IgD-negative memory B cell (primary cell): ENCODE measurements at regions not wholly inside any gene's neighbourhood (a gene's known extent, or its start where the extent isn't known, plus 50 kb on each side); places are given as distances from the start of the nearest gene placed in this dataset.

Source experiments
- H3K27ac Mint-ChIP-seq, 3 donors: one replicate each; pipeline ENCODE4 v1.8.0; 2020 to 2022; ENCODE audit warnings: mild to moderate bottlenecking in 3 of 3, mixed read lengths in 3 of 3, moderate library complexity in 1 of 3
- H3K27me3 Mint-ChIP-seq: one replicate; pipeline ENCODE4 v1.8.0; 2021; ENCODE audit warnings: mixed read lengths
- H3K36me3 Mint-ChIP-seq: one replicate; pipeline ENCODE4 v1.8.0; 2020; ENCODE audit warnings: mild to moderate bottlenecking, mixed read lengths
- H3K4me1 Mint-ChIP-seq, 3 donors: one replicate each; pipeline ENCODE4 v1.8.0; 2020 to 2022; ENCODE audit warnings: mixed read lengths in 3 of 3, mild to moderate bottlenecking in 1 of 3
- H3K4me3 Mint-ChIP-seq, 4 donors: one replicate each; pipeline ENCODE4 v1.8.0; 2020 to 2022; ENCODE audit warnings: mild to moderate bottlenecking in 4 of 4, mixed read lengths in 4 of 4, moderate library complexity in 3 of 4
- H3K9me3 Mint-ChIP-seq, 3 donors: one replicate each; pipeline ENCODE4 v1.8.0; 2020 to 2021; ENCODE audit warnings: mixed read lengths in 3 of 3, mild to moderate bottlenecking in 1 of 3

- Mint-ChIP-seq H3K27ac (no peak overlapping the region), H3K9me3 (peaks cover 0 to 4% (median 0%) of the 10 kb centered on the region in 3 donors), H3K4me1 (no peaks in the 10 kb centered on the region), H3K27me3 (no peaks in the 10 kb centered on the region), H3K4me3 (no peak overlapping the region), H3K36me3 (no peaks in the 10 kb centered on the region)
Observed at GRCh38 chr3:36297195-36297594, 83.1 kb upstream of the STAC start.

- Mint-ChIP-seq H3K36me3 (no peaks in the 10 kb centered on the region), H3K27me3 (no peaks in the 10 kb centered on the region), H3K27ac (no peak overlapping the region), H3K9me3 (peaks cover 0 to 4% (median 0%) of the 10 kb centered on the region in 3 donors), H3K4me1 (no peaks in the 10 kb centered on the region), H3K4me3 (no peak overlapping the region)
Observed at GRCh38 chr3:36298188-36298587, 82.1 kb upstream of the STAC start.

- peaks cover 0 to 4% (median 1%) of the 10 kb centered on the region in 3 donors for H3K9me3 Mint-ChIP-seq
- no peak overlapping the region for H3K27ac Mint-ChIP-seq
- H3K27me3 Mint-ChIP-seq = peaks cover 3% of the 10 kb centered on the region
- H3K4me3 Mint-ChIP-seq = no peak overlapping the region
- no peaks in the 10 kb centered on the region for H3K36me3 Mint-ChIP-seq
- H3K4me1 Mint-ChIP-seq = no peaks in the 10 kb centered on the region
Observed at GRCh38 chr3:36302158-36302509, 78.2 kb upstream of the STAC start.

- H3K27ac Mint-ChIP-seq = no peak overlapping the region
- peaks cover 0 to 4% (median 1%) of the 10 kb centered on the region in 3 donors for H3K9me3 Mint-ChIP-seq
- no peaks in the 10 kb centered on the region for H3K36me3 Mint-ChIP-seq
- no peaks in the 10 kb centered on the region for H3K4me1 Mint-ChIP-seq
- peaks cover 3% of the 10 kb centered on the region for H3K27me3 Mint-ChIP-seq
- H3K4me3 Mint-ChIP-seq = no peak overlapping the region
Observed at GRCh38 chr3:36302626-36303025, 77.7 kb upstream of the STAC start.

- Mint-ChIP-seq H3K4me1 (no peaks in the 10 kb centered on the region), H3K9me3 (peaks cover 0 to 1% (median under 1%) of the 10 kb centered on the region in 3 donors), H3K27ac (no peak overlapping the region), H3K4me3 (no peak overlapping the region), H3K36me3 (no peaks in the 10 kb centered on the region), H3K27me3 (peaks cover 3% of the 10 kb centered on the region)
Observed at GRCh38 chr3:36303286-36303685, 77.0 kb upstream of the STAC start.

- H3K9me3 Mint-ChIP-seq = peaks cover 0 to 1% (median 0%) of the 10 kb centered on the region in 3 donors
- peaks cover 3% of the 10 kb centered on the region for H3K27me3 Mint-ChIP-seq
- H3K4me3 Mint-ChIP-seq = no peak overlapping the region
- H3K27ac Mint-ChIP-seq = no peak overlapping the region
- peaks cover 1% of the 10 kb centered on the region for H3K36me3 Mint-ChIP-seq
- H3K4me1 Mint-ChIP-seq = no peaks in the 10 kb centered on the region
Observed at GRCh38 chr3:36305929-36306520, 74.3 kb upstream of the STAC start.

- Mint-ChIP-seq H3K4me1 (no peaks in the 10 kb centered on the region), H3K9me3 (peaks cover 0 to 3% (median 2%) of the 10 kb centered on the region in 3 donors), H3K27ac (no peak overlapping the region), H3K27me3 (peaks cover 3% of the 10 kb centered on the region), H3K36me3 (peaks cover 1% of the 10 kb centered on the region), H3K4me3 (no peak overlapping the region)
Observed at GRCh38 chr3:36309092-36309491, 71.2 kb upstream of the STAC start.

- Mint-ChIP-seq H3K4me1 (no peaks in the 10 kb centered on the region), H3K36me3 (peaks cover 1% of the 10 kb centered on the region), H3K9me3 (peaks cover 1 to 12% (median 5%) of the 10 kb centered on the region in 3 donors), H3K27me3 (no peaks in the 10 kb centered on the region), H3K4me3 (no peak overlapping the region), H3K27ac (no peak overlapping the region)
Observed at GRCh38 chr3:36312351-36312750, 68.0 kb upstream of the STAC start.

GRCh38 chr3:36317915-36318314 is 62.4 kb upstream of the STAC start:
- Mint-ChIP-seq H3K4me1 (no peaks in the 10 kb centered on the region), H3K4me3 (no peak overlapping the region), H3K27me3 (no peaks in the 10 kb centered on the region), H3K9me3 (peaks cover 1 to 12% (median 5%) of the 10 kb centered on the region in 3 donors), H3K36me3 (no peaks in the 10 kb centered on the region), H3K27ac (no peak overlapping the region)

GRCh38 chr3:36318621-36319200 is 61.6 kb upstream of the STAC start:
- Mint-ChIP-seq H3K27ac (no peak overlapping the region), H3K4me1 (no peaks in the 10 kb centered on the region), H3K27me3 (no peaks in the 10 kb centered on the region), H3K36me3 (no peaks in the 10 kb centered on the region), H3K9me3 (peaks cover 2 to 12% (median 5%) of the 10 kb centered on the region in 3 donors), H3K4me3 (no peak overlapping the region)

GRCh38 chr3:36319680-36320079 is 60.6 kb upstream of the STAC start:
- Mint-ChIP-seq H3K27me3 (no peaks in the 10 kb centered on the region), H3K4me1 (no peaks in the 10 kb centered on the region), H3K27ac (no peak overlapping the region), H3K9me3 (peaks cover 2 to 7% (median 5%) of the 10 kb centered on the region in 3 donors), H3K4me3 (no peak overlapping the region), H3K36me3 (no peaks in the 10 kb centered on the region)
